HG02852 (cell line): ENCODE measurements at regions not wholly inside any gene's neighbourhood (a gene's known extent, or its start where the extent isn't known, plus 50 kb on each side); places are given as distances from the start of the nearest gene placed in this dataset.

Source experiments
- ATAC-seq: cut with Tn5 transposase; IDR thresholded peaks from one replicate; pipeline ENCODE4 v1.9.1; 2021; ENCODE audit warnings: mild to moderate bottlenecking, moderate library complexity; ENCODE audit not compliant: unreplicated experiment

GRCh38 chr13:39856714-39857113 is 201.3 kb downstream of the COG6 start:
- ATAC-seq = no peak

GRCh38 chr13:39858794-39859193 is 203.3 kb downstream of the COG6 start:
- no peak for ATAC-seq

DNA sequence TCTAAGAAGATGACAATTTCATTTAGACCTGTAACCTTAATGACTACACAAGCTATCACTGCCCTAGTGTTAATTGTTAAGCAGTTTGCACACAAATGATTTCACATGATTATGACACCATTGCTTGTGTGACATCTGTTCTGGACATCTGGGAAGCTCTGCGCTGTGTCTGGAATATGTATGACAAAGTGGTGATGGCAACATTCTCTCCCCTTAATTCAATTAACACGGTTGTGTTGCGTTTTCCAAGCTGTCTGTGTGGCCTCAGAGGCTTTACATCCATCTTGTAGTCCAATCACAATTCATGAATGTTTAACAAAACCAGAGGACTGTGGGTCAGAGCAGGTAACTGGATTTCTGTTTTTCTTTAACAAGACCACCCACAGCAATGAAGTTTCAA is 204.4 kb downstream of the COG6 start:
- no peak for ATAC-seq

DNA sequence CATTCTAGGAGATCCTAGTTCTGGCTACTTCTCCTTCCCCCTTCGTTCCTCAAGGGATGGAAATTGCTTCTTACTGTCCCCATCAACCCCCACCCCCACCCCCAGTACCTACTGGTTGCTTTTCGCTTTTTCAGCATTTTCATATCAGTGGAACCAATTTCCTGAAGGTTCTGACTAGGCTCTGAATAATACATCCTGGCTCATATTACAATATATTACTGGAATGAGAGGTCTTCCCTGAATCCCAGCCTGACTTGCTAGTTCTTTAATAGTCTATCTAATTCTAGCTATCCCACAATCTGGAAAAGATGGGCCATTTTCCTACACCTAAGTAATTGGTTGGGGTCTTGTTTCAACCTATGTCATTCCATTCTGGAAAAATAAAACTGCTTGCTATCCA is 207.4 kb downstream of the COG6 start:
- ATAC-seq = no peak

DNA sequence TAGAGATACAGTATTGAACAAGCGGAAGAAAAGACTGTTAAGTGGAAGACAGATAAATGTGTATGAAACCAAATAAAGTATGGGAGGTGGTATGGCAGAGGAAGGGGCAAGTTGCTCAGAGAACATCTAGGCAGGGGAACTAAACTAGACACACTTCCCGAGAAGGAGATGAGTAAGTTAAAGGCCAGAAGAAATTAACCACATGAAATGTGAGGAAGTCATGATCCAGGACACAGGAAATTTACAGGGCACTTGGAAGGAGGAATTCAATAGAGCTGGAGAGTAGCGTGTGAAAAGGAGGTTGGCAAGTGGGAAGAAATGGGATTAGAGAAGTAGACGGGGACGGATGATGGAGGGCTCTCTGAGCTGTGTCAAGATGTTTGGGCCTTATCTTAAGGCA is 208.8 kb downstream of the COG6 start:
- no peak for ATAC-seq

DNA sequence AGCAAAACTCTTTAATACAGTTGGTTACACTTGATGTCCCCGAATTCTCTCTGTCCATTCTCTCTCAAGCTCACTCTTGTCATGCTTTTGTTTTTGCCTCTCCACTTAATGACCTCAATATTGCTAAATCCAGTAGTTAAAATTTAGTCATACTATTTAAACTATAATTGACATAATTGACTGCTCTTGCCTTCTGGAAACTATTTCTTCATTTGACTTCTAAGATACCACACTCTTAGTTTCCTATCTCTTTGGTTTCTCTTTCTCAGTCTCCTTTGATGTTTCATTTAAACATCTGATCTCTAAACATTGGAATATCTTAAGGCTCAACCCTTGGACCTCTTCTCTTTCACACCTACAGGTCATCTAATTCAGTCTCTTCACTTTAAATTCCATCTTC is 211.3 kb downstream of the COG6 start:
- ATAC-seq = no peak

- ATAC-seq = no peak
Observed at GRCh38 chr13:39867807-39868206, 212.3 kb downstream of the COG6 start.

- ATAC-seq = no peak
Observed at GRCh38 chr13:39870197-39870747, 214.8 kb downstream of the COG6 start.

DNA sequence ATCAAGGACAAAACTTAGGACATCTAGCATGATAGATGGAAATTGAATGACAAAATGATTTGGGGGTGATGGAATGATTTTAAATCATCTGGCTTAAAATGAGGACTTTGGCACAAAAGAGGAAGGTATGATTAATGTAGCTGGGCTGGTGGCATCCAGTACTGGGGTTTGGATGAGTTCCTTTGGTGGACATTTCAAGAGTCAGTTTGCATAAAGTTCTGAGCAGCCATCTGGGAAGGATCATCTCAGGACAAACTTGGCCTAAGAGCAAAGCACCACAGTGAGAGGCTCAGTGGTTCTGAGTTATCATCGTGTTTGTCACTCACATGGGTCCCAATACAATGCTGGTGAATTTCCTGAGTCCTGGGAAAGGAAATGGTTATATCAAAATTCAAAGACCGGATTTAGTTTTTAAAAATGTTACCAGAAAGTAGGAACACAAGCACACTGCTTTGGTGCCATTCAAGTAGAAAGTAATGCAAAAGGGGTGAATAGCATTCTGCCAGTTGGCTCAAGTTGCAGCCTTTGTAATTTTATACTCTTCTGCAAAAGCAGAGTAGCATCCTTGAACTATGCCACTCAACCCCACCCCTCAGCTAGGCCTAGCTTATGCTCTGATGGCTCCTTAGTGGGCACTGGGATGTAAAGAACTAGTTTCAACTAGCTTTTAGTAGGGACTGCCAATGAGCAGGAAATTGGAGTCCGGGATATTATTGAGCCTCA is 219.0 kb downstream of the COG6 start:
- no peak for ATAC-seq

DNA sequence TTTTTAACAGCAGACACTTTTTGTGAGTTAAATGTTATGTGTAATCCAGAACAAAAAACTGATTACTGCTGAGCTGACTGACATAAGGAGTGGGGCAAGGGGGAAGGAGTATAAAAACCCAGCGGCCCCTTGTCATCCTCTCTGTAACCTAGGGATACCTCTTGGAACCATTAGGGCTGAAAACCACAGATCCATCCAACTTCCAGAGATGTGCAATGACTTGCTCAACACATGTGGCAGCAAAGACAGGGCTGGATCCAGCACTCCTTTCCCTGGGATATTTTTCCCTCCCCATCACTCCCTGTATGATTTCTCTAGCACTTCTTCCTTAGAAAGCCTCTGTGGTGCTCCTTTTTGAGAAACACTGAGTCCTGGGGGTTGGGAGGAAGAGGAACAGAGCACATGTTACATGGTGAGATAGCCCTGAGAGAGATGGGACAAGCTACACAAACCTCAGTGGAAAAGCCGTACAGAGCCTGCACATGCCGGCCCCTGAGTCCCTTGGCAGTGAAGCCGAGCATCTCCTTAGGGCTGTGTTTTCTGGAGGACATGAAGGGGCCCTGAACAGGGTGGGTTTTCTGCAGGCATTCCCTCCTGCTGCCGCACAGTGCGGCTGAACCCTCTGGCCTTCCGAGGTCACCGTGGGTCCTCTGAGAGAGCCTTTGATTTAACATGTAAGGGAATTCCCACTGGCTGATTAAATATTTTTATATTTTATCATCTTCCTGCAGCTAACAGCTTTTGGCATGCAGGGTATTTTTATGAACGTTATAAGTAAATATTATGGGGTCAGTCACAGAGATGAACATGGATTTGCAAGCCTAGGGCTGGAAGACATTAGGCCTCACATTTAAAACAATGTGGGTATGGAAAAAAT is 219.9 kb downstream of the COG6 start:
- ATAC-seq = no peak

GRCh38 chr13:39876258-39876657 is 220.8 kb downstream of the COG6 start:
- ATAC-seq = no peak

GRCh38 chr13:39877134-39877533 is 221.7 kb downstream of the COG6 start:
- no peak for ATAC-seq

DNA sequence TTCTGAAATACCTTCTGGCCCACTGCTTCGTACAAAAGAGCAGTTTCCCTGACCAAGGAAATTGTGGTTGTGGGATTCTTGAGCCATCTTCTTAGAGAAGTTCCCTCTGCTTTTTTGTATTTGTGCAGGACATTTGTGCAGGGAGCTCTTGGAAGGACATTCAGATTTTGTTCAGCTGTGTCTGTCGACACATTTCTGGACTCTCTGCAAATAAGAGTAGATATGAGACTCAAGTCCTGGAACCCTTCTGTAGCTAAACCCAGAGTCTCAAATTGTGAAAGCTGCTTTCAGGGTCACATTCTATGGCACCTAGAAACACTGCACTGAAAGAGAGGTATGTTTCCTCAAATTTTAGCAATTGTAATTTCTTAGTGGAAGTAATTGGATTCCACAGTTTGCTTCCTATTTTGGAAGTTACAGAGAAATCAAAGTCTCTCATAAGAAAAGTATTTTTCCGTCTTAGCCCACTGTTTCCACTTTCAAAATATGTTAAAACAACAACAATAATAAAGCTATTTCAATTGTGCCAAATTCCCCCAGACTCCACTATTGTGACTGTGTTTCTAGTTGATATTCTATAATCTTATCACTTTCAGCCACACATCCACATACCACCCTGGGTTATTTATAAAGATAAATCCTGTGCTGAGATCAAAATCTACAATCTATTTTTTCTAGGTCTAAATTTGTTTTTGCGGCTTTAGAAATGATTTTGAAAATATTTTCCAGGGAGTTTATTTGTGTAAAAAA is 224.0 kb downstream of the COG6 start:
- no peak for ATAC-seq

DNA sequence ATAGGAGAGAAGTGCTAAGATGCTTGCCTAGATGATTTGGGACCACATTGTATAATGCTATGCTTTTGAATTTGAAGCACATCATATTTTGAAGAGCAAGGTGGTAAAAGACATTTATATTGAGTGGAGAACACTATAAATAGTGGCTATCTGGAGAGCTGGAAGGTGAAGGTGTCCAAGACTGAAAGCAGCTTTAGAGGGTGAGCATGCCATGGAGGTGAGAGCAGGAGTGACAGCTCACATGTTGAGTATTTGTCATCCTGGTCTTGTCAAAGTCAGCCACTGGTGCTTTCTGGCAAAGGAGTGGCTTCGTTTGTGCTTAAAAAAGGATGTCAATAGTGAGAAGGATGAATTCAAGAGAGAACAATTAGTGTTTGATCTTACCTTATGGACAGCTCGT is 225.9 kb downstream of the COG6 start:
- no peak for ATAC-seq

DNA sequence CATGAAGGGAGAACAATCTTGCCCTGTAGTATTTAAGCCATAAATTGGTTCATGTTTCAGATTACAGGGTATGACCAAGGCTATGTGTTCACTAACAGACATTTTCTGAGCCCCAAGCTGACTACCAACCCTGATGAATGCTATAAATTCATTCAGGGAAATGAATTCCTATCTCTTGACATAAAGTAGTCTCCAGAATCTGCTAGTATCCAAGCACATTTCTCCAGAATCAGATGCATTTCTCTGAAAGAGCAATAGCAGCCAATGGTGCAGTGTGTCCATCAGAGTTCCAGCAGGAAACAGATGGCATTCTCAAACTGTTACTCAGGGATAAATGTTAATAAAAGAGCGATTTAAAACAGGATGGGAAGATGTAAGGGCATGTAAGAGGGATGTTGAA is 226.4 kb downstream of the COG6 start:
- no peak for ATAC-seq

GRCh38 chr13:39884166-39884565 is 228.7 kb downstream of the COG6 start:
- no peak for ATAC-seq

DNA sequence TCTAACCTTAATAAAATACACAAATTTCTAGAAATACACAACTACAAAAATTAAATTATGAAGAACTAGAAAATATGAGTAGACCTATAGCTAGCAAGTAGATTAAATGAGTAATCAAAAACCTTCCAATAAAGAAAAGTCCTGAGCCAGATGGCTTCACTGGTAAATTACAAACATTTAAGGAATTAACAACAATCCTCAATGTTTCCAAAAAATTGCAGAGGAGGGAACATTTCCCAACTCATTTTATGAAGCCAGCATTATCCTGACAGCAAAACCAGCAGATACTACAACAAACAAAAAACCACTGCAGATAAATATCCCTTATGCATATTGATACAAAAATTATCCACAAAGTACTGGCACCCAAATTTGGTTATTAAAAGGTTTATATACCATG is 230.9 kb downstream of the COG6 start:
- no peak for ATAC-seq

- ATAC-seq = no peak
Observed at GRCh38 chr13:39887387-39887786, 231.9 kb downstream of the COG6 start.

GRCh38 chr13:39888865-39889810 is 233.7 kb downstream of the COG6 start:
- ATAC-seq = no peak

DNA sequence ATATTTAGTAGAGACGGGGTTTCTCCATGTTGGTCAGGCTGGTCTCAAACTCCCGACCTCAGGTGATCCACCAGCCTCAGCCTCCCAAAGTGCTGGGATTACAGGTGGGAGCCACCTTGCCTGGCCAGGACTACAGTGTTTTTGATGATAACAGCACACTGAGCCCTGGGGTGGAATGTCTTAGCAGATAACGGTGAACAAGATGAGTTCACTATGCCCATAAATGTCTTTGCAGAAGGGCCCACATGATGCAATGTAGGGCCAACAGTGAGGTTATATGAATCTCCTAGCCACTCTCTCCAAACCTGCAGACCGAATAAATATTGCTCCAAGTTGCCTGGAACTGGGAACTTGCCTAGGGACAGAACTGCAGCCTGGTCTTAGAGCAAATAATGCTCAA is 235.1 kb downstream of the COG6 start:
- ATAC-seq = no peak
